Body of pancreas (tissue), 4 donors: ENCODE measurements at regions not wholly inside any gene's neighbourhood (a gene's known extent, or its start where the extent isn't known, plus 50 kb on each side); places are given as distances from the start of the nearest gene placed in this dataset.

Experiments
- ATAC-seq: fragments of 150-250 bp; one replicate; pipeline ENCODE4 v1.9.1; 2016
- DNase-seq, 4 donors: peaks; one replicate each; pipeline ENCODE4 v3.0.0-alpha.2; 2019
- H3K27ac ChIP-seq, 4 donors: fragments of 200-600 bp; sonication (generic); 1 replicate in 3 of 4; 2 replicates in 1 of 4; pipeline versions ENCODE4 v1.5.1 to v1.6.1; 2016 to 2019; ENCODE audit warnings: mild to moderate bottlenecking in 1 of 4, mixed read lengths in 1 of 4, moderate library complexity in 1 of 4
- H3K27me3 ChIP-seq, 2 donors: fragments of 200-600 bp; sonication (generic); one replicate each; pipeline ENCODE4 v1.6.0; 2016; ENCODE audit warnings: mild to moderate bottlenecking in 1 of 2
- H3K36me3 ChIP-seq, 2 donors: fragments of 200-600 bp; sonication (generic); replicated peaks in 1 of 2; 2 replicates each; pipeline ENCODE4 v1.5.1; 2016; ENCODE audit warnings: low read depth in 2 of 2; ENCODE audit not compliant: insufficient read depth in 1 of 2
- H3K4me1 ChIP-seq: fragments of 200-600 bp; sonication (generic); one replicate; pipeline ENCODE4 v1.6.0; 2016
- H3K4me3 ChIP-seq, 2 donors: fragments of 200-600 bp; sonication (generic); 1 replicate in 1 of 2; 2 replicates in 1 of 2; pipeline ENCODE4 v1.5.1; 2016 to 2019
- H3K9me3 ChIP-seq, 3 donors: fragments of 200-600 bp; sonication (generic); 1 replicate in 2 of 3; 2 replicates in 1 of 3; pipeline ENCODE4 v1.5.1; 2016
- CTCF ChIP-seq, 7 experiments: fragments of 450-650 bp in 4 of 7; fragments of 200-600 bp in 3 of 7; sonication (generic) in 3 of 7; IDR thresholded peaks; one replicate each; pipeline ENCODE4 v1.5.1; 2016 to 2019; ENCODE audit warnings: antibody characterized with exemption in 7 of 7
- POLR2A ChIP-seq, 3 donors: fragments of 450-650 bp; IDR thresholded peaks; one replicate each; pipeline ENCODE4 v1.6.1; 2016; ENCODE audit warnings: antibody characterized with exemption in 3 of 3, mild to moderate bottlenecking in 2 of 3
- WGBS, 2 donors: methylation state at CpG; one replicate each; pipeline ENCODE4 v1.1.5; 2017; 5-methylcytosine and 5-hydroxymethylcytosine counted together
- intact Hi-C: fragments of 100-400 bp; cut with DNase I; formaldehyde crosslinking; loops from one replicate; pipeline ENCODE4 v1.15.1; 2023

- WGBS, 2 donors: 35 to 50% methylated on average over 7 of the region's 7 CpGs
- TF ChIP-seq CTCF (IDR thresholded peaks at IDR 0.05): no peak
- no peak for TF ChIP-seq POLR2A (IDR thresholded peaks at IDR 0.05)
- H3K4me1 ChIP-seq: no peaks in the 10 kb centered on the region
- ATAC-seq (no peak), DNase-seq (no peak)
- intact Hi-C loops: no loop called here
- no peak overlapping the region for H3K4me3 ChIP-seq
- H3K36me3 ChIP-seq: no peaks in the 10 kb centered on the region
- H3K27ac ChIP-seq: no peak overlapping the region
- H3K9me3 ChIP-seq: no peaks in the 10 kb centered on the region
- H3K27me3 ChIP-seq: no peaks in the 10 kb centered on the region
Measured at GRCh38 chr18:44423814-44424644, 256.7 kb upstream of the SETBP1 start.

- TF ChIP-seq POLR2A (IDR thresholded peaks at IDR 0.05) (no peak), CTCF (IDR thresholded peaks at IDR 0.05) (no peak)
- no peaks in the 10 kb centered on the region for H3K4me1 ChIP-seq
- H3K4me3 ChIP-seq: no peak overlapping the region
- no peaks in the 10 kb centered on the region for H3K27me3 ChIP-seq
- H3K9me3 ChIP-seq: no peaks in the 10 kb centered on the region
- ATAC-seq (no peak), DNase-seq (no peak)
- no peak overlapping the region for H3K27ac ChIP-seq
- no peaks in the 10 kb centered on the region for H3K36me3 ChIP-seq
- 76 to 82% methylated on average over 2 of the region's 2 CpGs for WGBS, 2 donors
- intact Hi-C loops: no loop called here
Measured at GRCh38 chr18:44424645-44425035, 256.0 kb upstream of the SETBP1 start.

- H3K4me3 ChIP-seq: no peak overlapping the region
- TF ChIP-seq CTCF (IDR thresholded peaks at IDR 0.05) (no peak), POLR2A (IDR thresholded peaks at IDR 0.05) (no peak)
- H3K36me3 ChIP-seq: no peaks in the 10 kb centered on the region
- H3K4me1 ChIP-seq: no peaks in the 10 kb centered on the region
- intact Hi-C loops: no loop called here
- ATAC-seq: no peak
- H3K27me3 ChIP-seq: no peaks in the 10 kb centered on the region
- H3K9me3 ChIP-seq: no peaks in the 10 kb centered on the region
- no peak overlapping the region for H3K27ac ChIP-seq
- DNase-seq: no peak
- 81 to 84% methylated on average over 2 of the region's 2 CpGs for WGBS, 2 donors
Measured at GRCh38 chr18:44425161-44425560, 255.5 kb upstream of the SETBP1 start.

- Histone ChIP-seq H3K4me3 (no peak overlapping the region), H3K4me1 (no peaks in the 10 kb centered on the region), H3K36me3 (no peaks in the 10 kb centered on the region), H3K9me3 (no peaks in the 10 kb centered on the region), H3K27me3 (no peaks in the 10 kb centered on the region), H3K27ac (no peak overlapping the region)
- no peak for DNase-seq
- no peak for ATAC-seq
- WGBS, 2 donors: 72 to 86% methylated on average over 2 of the region's 2 CpGs
- TF ChIP-seq CTCF (IDR thresholded peaks at IDR 0.05) (no peak), POLR2A (IDR thresholded peaks at IDR 0.05) (no peak)
- intact Hi-C loops: no loop called here
Measured at GRCh38 chr18:44437603-44438002, 243.1 kb upstream of the SETBP1 start.

- Histone ChIP-seq H3K27ac (no peak overlapping the region), H3K27me3 (no peaks in the 10 kb centered on the region), H3K9me3 (no peaks in the 10 kb centered on the region), H3K4me1 (no peaks in the 10 kb centered on the region), H3K4me3 (no peak overlapping the region), H3K36me3 (no peaks in the 10 kb centered on the region)
- intact Hi-C loops: no loop called here
- no peak for ATAC-seq
- TF ChIP-seq CTCF (IDR thresholded peaks at IDR 0.05) (no peak), POLR2A (IDR thresholded peaks at IDR 0.05) (no peak)
- 57% methylated on average over 2 of the region's 2 CpGs for WGBS, 2 donors
- no peak for DNase-seq
Measured at GRCh38 chr18:44450226-44450625, 230.5 kb upstream of the SETBP1 start.
